HG02840 (cell line): ENCODE measurements at regions not wholly inside any gene's neighbourhood (a gene's known extent, or its start where the extent isn't known, plus 50 kb on each side); places are given as distances from the start of the nearest gene placed in this dataset.

Source experiments
- ATAC-seq: cut with Tn5 transposase; IDR thresholded peaks from one replicate; pipeline ENCODE4 v1.9.1; 2021; ENCODE audit warnings: mild to moderate bottlenecking, moderate library complexity, moderate number of reproducible peaks; ENCODE audit not compliant: unreplicated experiment, low FRiP score

- no peak for ATAC-seq
Observed at GRCh38 chr13:109647053-109647452, 139.3 kb downstream of the IRS2 start.

DNA sequence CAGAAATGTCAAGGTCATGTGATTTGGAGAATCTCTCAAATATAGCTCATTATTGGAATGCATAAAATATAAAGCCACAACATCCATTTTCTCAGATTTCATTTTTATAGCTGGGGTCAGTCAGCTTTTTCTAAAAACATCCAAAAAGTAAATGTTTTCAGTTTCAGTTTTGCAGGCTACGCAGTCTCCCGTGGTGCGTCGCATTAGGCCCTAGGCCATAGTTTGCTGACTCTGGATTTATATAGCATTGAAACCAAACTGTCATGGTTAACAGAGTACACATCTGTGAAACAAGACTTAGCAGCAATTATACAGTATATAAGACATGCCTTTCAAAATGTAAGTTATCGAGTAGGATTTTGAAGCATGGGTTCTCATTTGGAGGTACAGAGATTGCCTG lies 140.0 kb downstream of the IRS2 start:
- ATAC-seq = no peak

- no peak for ATAC-seq
Observed at GRCh38 chr13:109645831-109646230, 140.6 kb downstream of the IRS2 start.

DNA sequence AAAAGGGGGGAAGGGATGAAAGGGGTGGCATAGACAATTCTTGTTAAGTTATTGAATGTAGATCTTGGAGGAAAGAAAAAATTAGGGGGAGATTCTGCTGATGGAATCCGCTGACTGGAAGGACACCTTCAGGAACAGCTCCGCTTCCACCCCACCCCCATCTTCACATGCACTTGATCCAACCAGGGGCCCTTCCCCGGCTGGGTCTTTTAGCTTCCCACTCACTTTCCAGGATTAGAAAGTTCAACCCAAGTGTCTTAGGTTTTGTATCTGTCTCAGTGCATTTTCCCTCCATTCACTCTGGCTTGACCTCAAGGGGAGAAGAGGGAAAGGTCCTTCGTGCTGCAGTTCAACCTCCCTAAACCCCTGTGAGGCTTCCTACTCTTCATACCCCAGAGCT lies 141.4 kb downstream of the IRS2 start:
- no peak for ATAC-seq

DNA sequence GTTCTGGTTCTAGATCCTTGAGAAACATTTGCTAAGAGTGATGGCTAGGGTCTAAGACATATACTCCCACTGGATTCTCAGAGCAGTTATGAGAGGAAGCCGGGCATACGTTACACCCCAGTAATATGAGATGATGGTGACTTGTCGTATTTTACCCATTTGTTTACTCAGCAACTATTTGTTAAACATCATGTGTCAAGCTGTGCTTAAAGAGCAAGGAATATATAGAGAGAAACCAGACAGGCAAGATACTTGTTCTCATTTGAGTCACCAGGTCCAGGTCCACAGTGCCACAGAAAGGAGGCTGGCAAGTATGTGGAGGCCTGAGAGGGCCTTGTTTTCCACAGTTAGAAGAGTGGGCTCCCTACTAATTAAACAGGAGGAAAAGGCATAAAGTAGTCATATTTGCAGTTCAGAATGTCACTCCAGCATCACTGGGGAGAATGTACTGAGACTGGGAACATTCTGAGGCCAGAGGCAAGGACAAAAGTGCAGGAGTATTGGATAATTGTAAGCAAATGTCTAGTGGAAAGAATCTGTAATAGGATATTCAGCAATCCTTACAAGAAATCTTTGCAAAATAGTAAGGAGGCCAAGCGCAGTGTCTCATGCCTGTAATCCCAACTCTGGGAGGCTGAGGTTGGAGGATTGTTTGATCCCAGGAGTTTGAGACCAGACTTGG lies 142.2 kb downstream of the IRS2 start:
- no peak for ATAC-seq

GRCh38 chr13:109642358-109642757 lies 144.0 kb downstream of the IRS2 start:
- ATAC-seq = no peak

DNA sequence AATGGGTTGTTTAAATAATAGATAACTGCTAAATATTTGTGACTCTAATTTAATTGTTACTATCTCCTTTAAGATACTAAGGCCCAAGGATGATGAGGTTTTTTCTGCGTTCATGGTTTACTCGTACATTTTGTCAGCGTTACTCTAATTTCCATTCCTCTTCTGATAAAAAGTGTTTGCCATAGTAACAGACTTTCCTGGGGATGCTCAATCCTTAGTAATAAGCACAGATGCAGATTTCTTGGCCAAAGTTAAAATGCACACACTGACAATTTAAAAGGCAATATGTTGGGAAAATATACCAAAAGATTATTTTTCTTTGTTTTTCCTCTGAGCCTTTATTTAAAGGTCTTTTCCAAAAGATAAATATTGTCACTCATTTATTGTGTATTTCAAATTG lies 149.6 kb downstream of the IRS2 start:
- no peak for ATAC-seq

- ATAC-seq = no peak
Observed at GRCh38 chr13:109631069-109631468, 155.3 kb downstream of the IRS2 start.

DNA sequence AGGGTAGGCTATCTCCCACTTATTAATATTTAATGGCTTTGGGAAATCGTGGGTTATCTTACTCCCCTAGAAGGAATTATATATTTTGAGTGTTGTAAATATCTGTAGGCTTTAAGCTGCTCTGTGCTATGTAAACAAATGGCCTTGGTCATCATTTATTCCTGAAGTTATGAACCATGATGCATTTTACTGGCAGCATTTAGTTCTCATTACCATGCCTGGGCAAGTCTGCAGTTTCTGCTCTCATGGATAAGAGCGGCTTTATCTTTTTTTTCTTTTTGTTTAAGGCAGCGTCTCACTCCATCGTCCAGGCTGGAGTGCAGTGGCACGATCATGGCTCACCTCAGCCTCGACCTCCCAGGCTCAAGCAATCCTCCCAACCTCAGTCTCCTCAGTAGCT lies 156.1 kb downstream of the IRS2 start:
- no peak for ATAC-seq

GRCh38 chr13:109629737-109630136 lies 156.6 kb downstream of the IRS2 start:
- no peak for ATAC-seq

- ATAC-seq = no peak
Observed at GRCh38 chr13:109628251-109628699, 158.1 kb downstream of the IRS2 start.

GRCh38 chr13:109627649-109628048 lies 158.7 kb downstream of the IRS2 start:
- no peak for ATAC-seq

- no peak for ATAC-seq
Observed at GRCh38 chr13:109626386-109627171, 159.8 kb downstream of the IRS2 start.

GRCh38 chr13:109625156-109625555 lies 161.2 kb downstream of the IRS2 start:
- ATAC-seq = no peak

DNA sequence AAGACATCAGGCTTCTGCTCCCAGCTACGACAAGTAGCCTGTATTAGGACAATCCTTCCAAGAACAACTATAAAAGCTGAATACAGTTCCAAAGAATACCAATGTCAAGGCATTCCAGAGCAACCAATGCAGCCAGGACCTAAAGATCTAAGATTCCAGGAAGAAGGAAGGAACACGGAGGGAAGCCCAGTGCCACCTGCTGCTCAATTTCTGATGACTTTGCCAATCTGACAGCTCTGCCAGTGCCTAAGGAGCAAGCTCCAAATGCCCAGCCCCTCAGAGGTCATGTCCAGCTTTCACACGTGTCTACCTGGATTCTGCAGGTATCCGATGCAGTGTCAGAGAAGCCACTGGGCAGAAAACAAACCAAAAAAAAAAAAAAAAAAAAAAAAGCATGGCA lies 164.4 kb downstream of the IRS2 start:
- no peak for ATAC-seq

DNA sequence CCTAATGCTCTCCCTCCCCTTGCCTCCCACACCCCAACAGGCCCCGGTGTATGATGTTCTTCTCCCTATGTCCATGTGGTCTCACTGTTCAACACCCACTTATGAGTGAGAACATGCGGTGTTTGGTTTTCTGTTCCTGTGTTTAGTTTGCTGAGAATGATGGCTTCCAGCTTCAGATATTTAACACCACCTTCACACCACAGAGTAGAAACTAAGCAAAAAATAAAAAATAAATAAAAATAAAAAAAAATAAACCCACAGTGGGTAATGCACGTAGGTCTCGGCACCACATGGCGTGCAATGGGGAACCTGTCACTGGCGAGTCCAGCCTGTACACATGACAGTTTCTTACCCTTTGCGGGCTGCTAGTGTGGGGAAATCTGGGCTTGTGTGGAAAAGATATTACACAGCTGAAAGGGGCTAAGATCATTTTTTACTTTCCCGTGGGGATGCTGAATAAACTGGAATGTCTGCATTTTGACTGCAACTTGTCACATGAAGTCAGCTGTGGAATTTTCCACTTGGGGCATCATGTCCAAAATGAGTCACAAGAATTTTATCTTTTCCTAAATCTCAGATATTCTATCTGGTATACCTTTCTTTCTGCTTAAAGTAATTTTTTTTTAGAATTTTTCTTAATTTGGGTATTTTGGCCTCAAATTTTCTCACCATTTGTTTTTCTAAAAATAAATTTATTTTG lies 170.5 kb downstream of the IRS2 start:
- ATAC-seq = no peak

- no peak for ATAC-seq
Observed at GRCh38 chr13:109611912-109612691, 174.3 kb downstream of the IRS2 start.

GRCh38 chr13:109610517-109610916 lies 175.9 kb downstream of the IRS2 start:
- no peak for ATAC-seq

- ATAC-seq = no peak
Observed at GRCh38 chr13:109608503-109608902, 177.9 kb downstream of the IRS2 start.

- no peak for ATAC-seq
Observed at GRCh38 chr13:109608059-109608458, 178.3 kb downstream of the IRS2 start.

GRCh38 chr13:109606520-109606919 lies 179.9 kb downstream of the IRS2 start:
- no peak for ATAC-seq
